ENCODE measurements at regions not wholly inside any gene's neighbourhood (a gene's known extent, or its start where the extent isn't known, plus 50 kb on each side); places are given as distances from the start of the nearest gene placed in this dataset.
"Not testable (repeated sequence)": the region's sequence is repeated elsewhere in the genome, so short reads cannot be mapped to it uniquely, and the experiment has no call there.

GRCh38 chr15:22569486-22569885 is 110.8 kb downstream of the GOLGA6L22 start:
- TF ChIP-seq, protein P1, sequence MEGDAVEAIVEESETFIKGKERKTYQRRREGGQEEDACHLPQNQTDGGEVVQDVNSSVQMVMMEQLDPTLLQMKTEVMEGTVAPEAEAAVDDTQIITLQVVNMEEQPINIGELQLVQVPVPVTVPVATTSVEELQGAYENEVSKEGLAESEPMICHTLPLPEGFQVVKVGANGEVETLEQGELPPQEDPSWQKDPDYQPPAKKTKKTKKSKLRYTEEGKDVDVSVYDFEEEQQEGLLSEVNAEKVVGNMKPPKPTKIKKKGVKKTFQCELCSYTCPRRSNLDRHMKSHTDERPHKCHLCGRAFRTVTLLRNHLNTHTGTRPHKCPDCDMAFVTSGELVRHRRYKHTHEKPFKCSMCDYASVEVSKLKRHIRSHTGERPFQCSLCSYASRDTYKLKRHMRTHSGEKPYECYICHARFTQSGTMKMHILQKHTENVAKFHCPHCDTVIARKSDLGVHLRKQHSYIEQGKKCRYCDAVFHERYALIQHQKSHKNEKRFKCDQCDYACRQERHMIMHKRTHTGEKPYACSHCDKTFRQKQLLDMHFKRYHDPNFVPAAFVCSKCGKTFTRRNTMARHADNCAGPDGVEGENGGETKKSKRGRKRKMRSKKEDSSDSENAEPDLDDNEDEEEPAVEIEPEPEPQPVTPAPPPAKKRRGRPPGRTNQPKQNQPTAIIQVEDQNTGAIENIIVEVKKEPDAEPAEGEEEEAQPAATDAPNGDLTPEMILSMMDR (IDR thresholded peaks at IDR 0.05) = not testable (repeated sequence)
- not testable (repeated sequence) for TF ChIP-seq POLR2A (IDR thresholded peaks at IDR 0.05)

Measured in body of pancreas (tissue), 4 donors.